Peyer's patch (tissue), 4 donors: ENCODE measurements at regions not wholly inside any gene's neighbourhood (a gene's known extent, or its start where the extent isn't known, plus 50 kb on each side); places are given as distances from the start of the nearest gene placed in this dataset.

Experiments used
- CTCF ChIP-seq, 6 experiments: fragments of 450-650 bp in 4 of 6; fragments of 200-600 bp in 2 of 6; sonication (generic) in 1 of 6; IDR thresholded peaks; one replicate each; pipeline ENCODE4 v1.5.1; 2017 to 2019; ENCODE audit warnings: antibody characterized with exemption in 6 of 6, mild to moderate bottlenecking in 3 of 6, moderate library complexity in 1 of 6
- POLR2A ChIP-seq, 2 donors: fragments of 450-650 bp; IDR thresholded peaks; one replicate each; pipeline ENCODE4 v1.5.1; 2017; ENCODE audit warnings: antibody characterized with exemption in 2 of 2, mild to moderate bottlenecking in 2 of 2, moderate library complexity in 2 of 2

GRCh38 chr6:2476376-2476775 lies 231.0 kb upstream of the GMDS start:
- TF ChIP-seq CTCF (IDR thresholded peaks at IDR 0.05) (no peak), POLR2A (IDR thresholded peaks at IDR 0.05) (no peak)
